ENCODE measurements at regions not wholly inside any gene's neighbourhood (a gene's known extent, or its start where the extent isn't known, plus 50 kb on each side); places are given as distances from the start of the nearest gene placed in this dataset.
"Not testable (repeated sequence)": the region's sequence is repeated elsewhere in the genome, so short reads cannot be mapped to it uniquely, and the experiment has no call there.

DNA sequence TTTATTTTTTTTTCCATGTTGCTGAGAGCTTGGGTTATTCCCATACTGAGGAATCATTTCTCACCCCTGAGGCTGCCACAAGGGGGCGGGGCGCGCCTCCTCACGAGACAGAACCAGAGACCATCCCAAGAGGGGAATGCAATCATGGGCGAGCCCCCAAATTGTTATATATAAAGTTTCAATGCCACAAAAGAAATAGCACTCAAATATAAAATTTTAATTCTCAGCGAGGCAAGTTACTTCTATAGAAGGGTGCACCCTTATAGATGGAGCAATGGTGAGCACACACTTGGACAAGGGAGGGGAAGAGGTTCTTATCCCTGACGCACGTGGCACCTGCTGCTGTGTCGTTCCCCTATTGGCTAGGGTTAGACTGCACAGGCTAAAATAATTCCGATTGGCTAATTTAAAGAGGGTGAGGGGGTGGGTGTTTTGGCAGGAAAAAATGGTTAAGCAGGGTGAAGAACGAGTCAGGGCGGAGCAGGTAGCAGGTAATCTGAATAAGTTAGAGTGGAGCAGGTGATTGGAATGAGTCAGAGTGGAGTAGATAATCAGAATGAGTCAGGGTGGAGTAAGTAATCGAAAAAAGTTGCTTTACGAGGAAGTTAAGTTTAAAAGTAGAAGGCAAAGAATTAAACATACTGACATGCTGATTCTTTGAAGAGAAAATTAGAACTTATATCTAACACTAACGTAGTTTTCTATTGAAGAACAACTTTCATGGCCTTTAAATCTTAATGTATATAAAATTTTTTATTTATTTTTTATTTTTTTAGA is 177.5 kb downstream of the MTCL1 start:
- DNase-seq (ENCODE audit: low spot score) = no peak

DNA sequence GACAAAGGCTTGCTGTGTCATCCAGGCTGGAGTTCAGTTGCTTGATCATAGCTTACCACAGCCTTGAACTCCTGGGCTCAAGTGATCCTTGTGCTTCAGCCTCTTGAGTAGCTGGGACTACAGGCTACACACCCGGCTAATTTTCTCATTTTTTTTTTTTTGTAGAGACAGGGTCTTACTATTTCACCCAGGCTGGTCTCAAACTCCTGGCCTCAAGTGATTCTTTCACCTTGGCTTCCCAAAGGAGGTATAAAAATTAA is 178.0 kb downstream of the MTCL1 start:
- no peak for DNase-seq (ENCODE audit: low spot score)

DNA sequence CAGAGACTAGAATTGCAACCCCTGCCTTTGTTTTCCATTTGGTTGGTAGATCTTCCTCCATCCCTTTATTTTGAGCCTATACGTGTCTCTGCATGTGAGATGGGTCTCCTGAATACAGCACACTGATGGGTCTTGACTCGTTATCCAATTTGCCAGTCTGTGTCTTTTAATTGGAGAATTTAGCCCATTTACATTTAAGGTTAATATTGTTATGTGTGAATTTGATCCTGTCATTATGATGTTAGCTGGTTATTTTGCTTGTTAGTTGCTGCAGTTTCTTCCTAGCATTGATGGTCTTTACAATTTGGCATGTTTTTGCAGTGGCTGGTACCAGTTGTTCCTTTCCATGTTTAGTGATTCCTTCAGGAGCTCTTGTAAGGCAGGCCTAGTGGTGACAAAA is 182.5 kb downstream of the MTCL1 start:
- DNase-seq (ENCODE audit: low spot score) = not testable (repeated sequence)

DNA sequence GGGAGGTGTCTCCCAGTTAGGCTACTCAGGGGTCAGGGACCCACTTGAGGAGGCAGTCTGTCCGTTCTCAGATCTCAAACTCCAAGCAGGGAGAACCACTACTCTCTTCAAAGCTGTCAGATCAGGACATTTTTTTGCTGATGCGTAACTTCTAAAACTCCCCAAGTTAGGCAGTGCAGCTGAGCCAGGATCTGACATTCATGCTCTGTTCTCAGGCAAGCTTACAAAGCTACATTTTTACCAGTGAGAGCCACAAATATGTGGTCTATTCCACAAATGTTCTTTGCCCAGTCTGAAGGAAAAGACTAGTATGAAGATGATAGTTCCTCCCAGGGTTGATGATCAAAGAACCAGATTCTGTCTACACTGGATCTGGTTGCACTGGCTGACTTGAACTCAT is 184.1 kb downstream of the MTCL1 start:
- DNase-seq (ENCODE audit: low spot score) = no peak

DNA sequence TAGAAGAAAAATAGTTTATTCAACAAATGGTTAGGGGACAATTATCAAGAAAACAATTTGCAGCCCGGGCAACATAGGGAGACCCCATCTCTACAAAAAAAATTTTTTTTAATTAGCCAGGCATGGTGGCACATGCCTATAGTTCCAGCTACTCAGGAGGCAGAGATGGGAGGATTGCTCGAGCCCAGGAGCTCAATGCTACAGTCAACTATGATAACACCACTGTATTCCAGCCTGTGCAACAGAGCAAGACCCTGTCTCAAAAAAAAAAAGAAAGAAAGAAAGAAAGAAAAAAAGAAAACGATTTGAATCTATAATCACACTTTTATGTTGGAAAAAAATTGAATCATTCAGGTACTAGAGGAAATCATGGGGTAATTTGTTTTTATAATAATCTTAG is 185.1 kb downstream of the MTCL1 start:
- DNase-seq (ENCODE audit: low spot score) = not testable (repeated sequence)

GRCh38 chr18:8890957-8891464 is 185.7 kb downstream of the MTCL1 start:
- peak; percentile 88 for DNase-seq (ENCODE audit: low spot score)

DNA sequence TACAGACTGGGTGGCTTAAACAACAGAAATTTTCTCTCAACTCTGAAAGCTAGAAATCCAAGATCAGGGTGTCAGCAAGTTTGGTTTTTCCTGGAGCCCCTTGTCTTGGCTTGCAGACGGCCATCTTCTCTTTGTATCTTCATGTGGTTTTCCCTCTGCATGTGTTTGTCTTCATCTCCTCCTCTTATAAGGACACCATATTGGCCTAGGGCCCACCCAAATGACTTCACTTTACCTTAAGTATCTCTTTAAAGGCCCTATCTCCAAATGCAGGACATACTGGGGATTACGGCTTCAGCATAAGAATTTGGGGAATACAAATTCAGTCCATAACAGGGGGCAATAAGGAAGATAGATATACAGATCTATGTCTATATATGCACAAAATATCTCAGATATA is 187.9 kb downstream of the MTCL1 start:
- no peak for DNase-seq (ENCODE audit: low spot score)

GRCh38 chr18:8893628-8894231 is 188.4 kb downstream of the MTCL1 start:
- DNase-seq (ENCODE audit: low spot score) = no peak

- DNase-seq (ENCODE audit: low spot score) = no peak
These were observed 189.5 kb downstream of the MTCL1 start for GRCh38 chr18:8894823-8895222.

DNA sequence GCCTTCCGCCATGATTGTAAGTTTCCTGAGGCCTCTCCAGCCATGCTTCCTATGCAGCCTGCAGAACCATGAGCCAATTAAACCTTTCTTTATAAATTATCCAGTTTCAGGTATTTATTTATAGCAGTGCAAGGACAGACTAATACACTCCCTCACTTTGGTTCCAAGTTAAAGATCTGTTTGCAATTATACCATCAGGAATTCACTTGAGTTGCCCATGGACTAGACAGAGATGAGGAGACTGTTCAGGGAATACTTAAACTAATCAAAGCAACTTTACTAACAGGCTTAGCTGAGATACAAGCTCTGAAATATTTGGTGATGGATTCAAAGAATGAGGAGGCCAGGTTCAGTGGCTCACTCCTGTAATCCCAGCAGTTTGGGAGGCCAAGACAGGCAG is 190.0 kb downstream of the MTCL1 start:
- no peak for DNase-seq (ENCODE audit: low spot score)

DNA sequence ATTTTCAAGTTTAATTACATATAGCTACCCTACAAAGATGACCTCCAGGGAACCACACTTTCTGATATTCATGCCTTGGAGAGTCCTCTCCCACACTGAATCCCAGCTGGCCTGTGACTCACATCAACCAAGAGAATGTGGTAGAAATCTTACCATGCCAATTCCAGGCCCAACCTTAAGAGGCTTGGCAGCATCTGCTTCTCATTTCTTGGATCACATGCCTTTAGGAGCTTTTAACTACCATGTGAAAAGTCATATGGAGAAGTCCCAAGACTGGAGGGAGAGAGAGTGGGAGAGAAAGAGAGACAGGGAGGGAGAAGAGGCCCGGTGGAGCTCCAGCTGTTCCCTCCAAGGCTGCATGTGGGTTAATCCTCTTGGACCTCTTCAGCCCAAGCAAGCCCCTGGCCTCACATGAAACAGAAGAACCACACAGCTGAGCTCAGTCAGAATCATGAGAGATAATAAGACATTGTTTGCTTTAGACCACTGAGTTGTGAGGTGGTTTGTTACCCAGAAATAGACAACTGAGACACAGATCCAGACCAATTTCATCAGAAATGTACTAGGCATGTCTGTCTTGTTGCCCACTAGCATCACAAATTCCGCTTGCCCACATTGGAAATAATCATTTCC is 190.7 kb downstream of the MTCL1 start:
- no peak for DNase-seq (ENCODE audit: low spot score)

DNA sequence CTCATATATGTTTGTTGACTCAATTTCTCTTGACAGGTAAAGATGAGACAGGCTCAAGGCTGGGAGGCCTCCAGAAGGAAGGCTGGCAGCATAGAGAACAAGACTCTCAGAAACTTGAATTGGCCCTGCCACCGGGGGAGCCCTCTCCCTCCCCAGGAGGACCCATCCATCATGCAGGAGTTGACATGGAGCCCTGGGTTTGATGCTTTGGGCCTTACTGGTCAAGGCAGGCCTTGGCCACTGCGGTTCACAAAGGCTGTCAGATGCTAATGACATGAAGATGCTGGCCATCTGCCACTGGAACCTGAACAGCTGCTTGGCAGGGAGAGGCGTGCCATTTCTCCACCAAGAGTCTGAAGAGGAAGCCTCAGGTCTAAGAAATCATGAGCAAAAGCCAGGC is 193.6 kb downstream of the MTCL1 start:
- DNase-seq (ENCODE audit: low spot score) = no peak

- DNase-seq (ENCODE audit: low spot score) = no peak
These were observed 195.2 kb downstream of the MTCL1 start for GRCh38 chr18:8900552-8900951.

- DNase-seq (ENCODE audit: low spot score) = no peak
These were observed 195.7 kb downstream of the MTCL1 start for GRCh38 chr18:8901019-8901418.

- DNase-seq (ENCODE audit: low spot score) = no peak
These were observed 198.2 kb upstream of the NDUFV2 start for GRCh38 chr18:8904316-8904715.

DNA sequence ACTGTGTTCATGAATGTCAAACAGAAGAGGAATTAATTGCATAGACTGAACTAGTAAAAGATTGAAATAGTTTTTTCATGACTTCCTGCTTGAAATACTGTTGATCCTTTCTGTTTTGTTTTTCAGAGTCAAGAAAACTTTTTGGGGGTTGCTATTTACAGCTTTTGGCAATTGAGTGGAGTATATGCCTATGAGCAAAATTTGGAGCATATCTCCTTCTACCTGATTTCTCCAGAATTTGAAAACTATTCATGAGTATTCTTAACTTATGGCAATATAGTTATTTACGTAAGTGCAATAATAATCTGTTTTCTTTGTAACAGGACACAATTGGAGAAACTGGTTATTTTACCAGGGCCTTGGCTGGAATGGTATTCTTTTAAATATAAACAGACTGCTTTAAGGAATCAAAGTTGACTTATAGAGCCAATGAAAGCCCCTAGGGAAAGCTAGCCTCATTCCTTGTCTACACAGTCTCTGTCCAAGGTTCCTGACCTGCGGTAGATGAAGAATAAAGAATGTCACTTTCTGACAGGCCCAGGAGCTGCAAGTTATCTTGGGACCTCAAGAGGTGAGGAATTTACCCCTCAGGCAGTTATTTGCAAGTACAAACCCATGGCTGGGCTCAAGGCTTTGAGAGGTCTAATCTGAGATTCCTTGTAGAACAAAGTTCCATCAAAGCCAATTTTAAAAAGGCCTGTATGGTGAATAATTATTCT is 193.5 kb upstream of the NDUFV2 start:
- DNase-seq (ENCODE audit: low spot score) = no peak

- no peak for DNase-seq (ENCODE audit: low spot score)
These were observed 192.2 kb upstream of the NDUFV2 start for GRCh38 chr18:8910186-8910822.

DNA sequence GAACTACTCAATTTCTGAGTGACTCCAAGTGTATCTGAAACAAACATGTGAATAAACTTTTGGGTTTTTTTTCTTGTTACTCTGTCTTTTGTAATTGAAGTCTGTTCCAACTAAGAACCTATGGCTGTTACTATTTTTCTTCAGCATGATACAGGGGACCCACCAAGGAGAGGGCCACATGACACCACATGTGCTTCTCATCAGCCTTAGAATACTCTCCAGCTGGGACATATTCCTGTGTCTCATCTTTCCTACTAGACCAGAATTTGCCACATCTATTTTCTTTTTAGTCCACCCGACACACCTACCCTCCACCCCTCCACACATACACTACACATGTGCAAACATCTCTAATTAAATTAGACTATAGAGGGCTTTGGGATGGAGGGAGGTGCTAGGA is 191.7 kb upstream of the NDUFV2 start:
- DNase-seq (ENCODE audit: low spot score) = no peak

DNA sequence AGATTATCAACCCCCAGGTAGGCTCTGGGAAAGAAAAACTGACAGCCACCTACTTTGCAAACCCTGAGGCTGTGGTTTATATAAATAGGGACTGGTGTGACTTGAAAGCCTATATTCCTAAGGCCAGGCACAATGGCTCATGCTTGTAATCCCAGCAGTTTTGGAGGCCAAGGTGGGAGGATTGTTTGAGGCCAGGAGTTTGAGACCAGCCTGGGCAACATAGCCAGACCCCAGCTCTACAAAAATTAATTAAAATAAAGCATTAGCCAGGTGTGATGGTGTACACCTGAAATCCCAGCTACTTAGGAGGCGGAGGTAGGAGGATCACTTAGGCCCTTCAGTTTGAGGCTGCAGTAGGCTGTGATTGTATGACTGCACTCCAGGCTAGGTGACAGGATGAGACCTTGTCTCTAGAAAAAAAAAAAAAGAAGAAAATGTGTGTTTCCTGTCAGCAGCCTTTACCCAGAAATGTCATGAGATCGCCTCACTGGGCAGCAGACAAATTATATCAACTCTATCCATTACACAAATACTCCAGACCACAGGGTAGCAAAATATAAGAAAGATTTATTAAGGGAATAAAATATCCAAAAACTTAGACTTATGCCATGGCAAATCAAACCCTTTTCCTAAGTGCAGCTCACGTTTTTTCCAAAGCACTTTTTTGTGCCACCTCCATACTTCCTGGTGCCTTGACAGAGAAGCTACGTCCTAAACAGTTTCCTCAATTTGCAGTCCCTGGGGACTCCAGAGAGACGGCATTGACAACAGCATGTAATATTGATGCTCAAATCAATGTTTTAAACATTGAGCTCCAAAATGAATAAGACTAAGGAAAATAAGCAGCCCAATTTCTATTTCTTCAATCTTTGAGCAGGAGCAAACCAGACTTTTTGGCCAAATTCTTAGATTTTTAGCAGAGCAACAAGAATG is 190.8 kb upstream of the NDUFV2 start:
- no peak for DNase-seq (ENCODE audit: low spot score)

GRCh38 chr18:8912348-8913326 is 189.9 kb upstream of the NDUFV2 start:
- DNase-seq (ENCODE audit: low spot score) = no peak

Data from kidney capillary endothelial cell (primary cell).